HG02623 (cell line): ENCODE measurements at regions not wholly inside any gene's neighbourhood (a gene's known extent, or its start where the extent isn't known, plus 50 kb on each side); places are given as distances from the start of the nearest gene placed in this dataset.
"Not testable (repeated sequence)": the region's sequence is repeated elsewhere in the genome, so short reads cannot be mapped to it uniquely, and the experiment has no call there.

Experiments used
- ATAC-seq: cut with Tn5 transposase; IDR thresholded peaks from one replicate; pipeline ENCODE4 v1.9.1; 2021; ENCODE audit warnings: moderate library complexity; ENCODE audit not compliant: unreplicated experiment

- no peak for ATAC-seq
Observed at GRCh38 chr18:40124107-40124506, 1830.9 kb upstream of the PIK3C3 start.

GRCh38 chr18:40120796-40121391 lies 1834.1 kb upstream of the PIK3C3 start:
- ATAC-seq, result no peak

- no peak for ATAC-seq
Observed at GRCh38 chr18:40120356-40120755, 1834.7 kb upstream of the PIK3C3 start.

- ATAC-seq, result not testable (repeated sequence)
Observed at GRCh38 chr18:40119581-40119980, 1835.5 kb upstream of the PIK3C3 start.

GRCh38 chr18:40110455-40110854 lies 1844.6 kb upstream of the PIK3C3 start:
- ATAC-seq, result no peak

- no peak for ATAC-seq
Observed at GRCh38 chr18:40109252-40110049, 1845.6 kb upstream of the PIK3C3 start.

GRCh38 chr18:40108596-40108995 lies 1846.4 kb upstream of the PIK3C3 start:
- no peak for ATAC-seq

GRCh38 chr18:40102903-40103302 lies 1852.1 kb upstream of the PIK3C3 start:
- no peak for ATAC-seq

GRCh38 chr18:40099641-40100040 lies 1855.4 kb upstream of the PIK3C3 start:
- ATAC-seq, result no peak

- no peak for ATAC-seq
Observed at GRCh38 chr18:40096675-40097074, 1858.4 kb upstream of the PIK3C3 start.

GRCh38 chr18:40094441-40094840 lies 1860.6 kb upstream of the PIK3C3 start:
- no peak for ATAC-seq

- ATAC-seq, result no peak
Observed at GRCh38 chr18:40088130-40088529, 1866.9 kb upstream of the PIK3C3 start.

GRCh38 chr18:40079786-40080185 lies 1875.2 kb upstream of the PIK3C3 start:
- no peak for ATAC-seq

- ATAC-seq, result no peak
Observed at GRCh38 chr18:40075616-40076015, 1879.4 kb upstream of the PIK3C3 start.

GRCh38 chr18:40072761-40073160 lies 1882.3 kb upstream of the PIK3C3 start:
- ATAC-seq, result no peak

GRCh38 chr18:40066368-40066767 lies 1888.7 kb upstream of the PIK3C3 start:
- ATAC-seq, result no peak

- no peak for ATAC-seq
Observed at GRCh38 chr18:40063488-40063887, 1891.5 kb upstream of the PIK3C3 start.

- ATAC-seq, result no peak
Observed at GRCh38 chr18:40061086-40061485, 1893.9 kb upstream of the PIK3C3 start.

GRCh38 chr18:40060562-40060961 lies 1894.5 kb upstream of the PIK3C3 start:
- ATAC-seq, result no peak

- ATAC-seq, result no peak
Observed at GRCh38 chr18:40058811-40059570, 1896.0 kb upstream of the PIK3C3 start.

GRCh38 chr18:40056079-40056692 lies 1898.8 kb upstream of the PIK3C3 start:
- ATAC-seq, result no peak
